B cell (primary cell): ENCODE measurements at regions not wholly inside any gene's neighbourhood (a gene's known extent, or its start where the extent isn't known, plus 50 kb on each side); places are given as distances from the start of the nearest gene placed in this dataset.
"Not testable (repeated sequence)": the region's sequence is repeated elsewhere in the genome, so short reads cannot be mapped to it uniquely, and the experiment has no call there.

Source experiments
- ATAC-seq: fragments of 200-7000 bp; cut with Tn5 transposase; one replicate; pipeline ENCODE4 v1.10.0; 2021; ENCODE audit warnings: low read depth, mild to moderate bottlenecking, moderate number of reproducible peaks, moderate library complexity
- CTCF ChIA-PET: fragments of 350-600 bp; sonication (Branson Sonifier 250); formaldehyde crosslinking; loops from one replicate; lab custom pipeline; 2021; ENCODE audit warnings: antibody characterized with exemption, inconsistent platforms; lab: Charles Lee
- POLR2A ChIA-PET: fragments of 350-600 bp; sonication (Branson Sonifier 250); formaldehyde crosslinking; loops from one replicate; lab custom pipeline; 2021; ENCODE audit warnings: antibody characterized with exemption; lab: Charles Lee
- DNase-seq: peaks from one replicate; pipeline ENCODE4 v3.0.0; 2013
- H2AFZ ChIP-seq: 2 replicates; pipeline ENCODE4 v1.6.1; 2012; ENCODE audit warnings: mild to moderate bottlenecking, low read depth, low read length; ENCODE audit not compliant: insufficient read depth, poor library complexity, severe bottlenecking
- H3K27ac ChIP-seq, 2 donors: 1 replicate in 1 of 2; 2 replicates in 1 of 2; pipeline ENCODE4 v1.5.1; 2012 to 2013; ENCODE audit warnings: low read length in 2 of 2, mild to moderate bottlenecking in 2 of 2, moderate library complexity in 1 of 2
- H3K27me3 ChIP-seq, 4 experiments: fragments of 200-600 bp in 1 of 4; sonication (generic) in 1 of 4; replicated peaks in 1 of 4; 1 replicate in 2 of 4; 2 replicates in 2 of 4; pipeline versions ENCODE4 v1.6.1 to v1.7.0; 2013 to 2016; ENCODE audit warnings: low read length in 3 of 4, mild to moderate bottlenecking in 2 of 4, mixed read lengths in 1 of 4, moderate library complexity in 1 of 4; ENCODE audit not compliant: insufficient read depth in 4 of 4, control insufficient read depth in 3 of 4; ENCODE audit errors: control extremely low read depth in 1 of 4
- H3K36me3 ChIP-seq, 2 experiments: replicated peaks in 1 of 2; 1 replicate in 1 of 2; 2 replicates in 1 of 2; pipeline versions ENCODE4 v1.6.1 to v1.7.1; 2013; ENCODE audit warnings: low read length in 1 of 2; ENCODE audit not compliant: insufficient read depth in 2 of 2, control insufficient read depth in 1 of 2; ENCODE audit errors: control extremely low read depth in 1 of 2, extremely low read depth in 1 of 2
- H3K4me1 ChIP-seq, 2 donors: fragments of 200-600 bp in 1 of 2; sonication (generic) in 1 of 2; 1 replicate in 1 of 2; 2 replicates in 1 of 2; pipeline versions ENCODE4 v1.5.1 to v1.6.1; 2013 to 2017; ENCODE audit warnings: low read length in 2 of 2; ENCODE audit not compliant: control insufficient read depth in 2 of 2, insufficient read depth in 2 of 2
- H3K4me2 ChIP-seq: replicated peaks from 2 replicates; pipeline ENCODE3; 2012; ENCODE audit warnings: mild to moderate bottlenecking, low read depth, low read length; ENCODE audit not compliant: poor library complexity, severe bottlenecking
- H3K4me3 ChIP-seq, 5 experiments: fragments of 200-600 bp in 1 of 5; sonication (generic) in 1 of 5; 1 replicate in 3 of 5; 2 replicates in 2 of 5; pipeline versions ENCODE4 v1.5.1 to v1.7.0; 2011 to 2016; ENCODE audit warnings: low read length in 4 of 5, mild to moderate bottlenecking in 4 of 5, low read depth in 2 of 5, control low read depth in 1 of 5, moderate library complexity in 1 of 5; ENCODE audit not compliant: insufficient read depth in 1 of 5; ENCODE audit errors: control extremely low read depth in 1 of 5, extremely low read depth in 1 of 5
- H3K79me2 ChIP-seq: fragments of 200-600 bp; sonication (generic); one replicate; pipeline ENCODE4 v1.6.0; 2016; ENCODE audit warnings: low read length; ENCODE audit not compliant: control insufficient read depth, insufficient read depth
- H3K9ac ChIP-seq: fragments of 200-600 bp; sonication (generic); 2 replicates; pipeline ENCODE4 v1.6.1; 2017; ENCODE audit warnings: mild to moderate bottlenecking, low read length, moderate library complexity
- H3K9me3 ChIP-seq, 3 donors: one replicate each; pipeline versions ENCODE4 v1.6.1 to v1.7.1; 2013; ENCODE audit warnings: low read length in 2 of 3; ENCODE audit not compliant: control insufficient read depth in 2 of 3, insufficient read depth in 1 of 3; ENCODE audit errors: control extremely low read depth in 1 of 3
- H4K20me1 ChIP-seq: 2 replicates; pipeline ENCODE4 v1.6.0; 2012; ENCODE audit warnings: mild to moderate bottlenecking, low read length; ENCODE audit not compliant: insufficient read depth, control insufficient read depth, poor library complexity, severe bottlenecking
- H3K27ac Mint-ChIP-seq: one replicate; pipeline ENCODE4 v1.8.0; 2021; ENCODE audit warnings: mixed read lengths
- H3K27me3 Mint-ChIP-seq: one replicate; pipeline ENCODE4 v1.8.0; 2021; ENCODE audit warnings: mixed read lengths
- H3K4me1 Mint-ChIP-seq: one replicate; pipeline ENCODE4 v1.8.0; 2021; ENCODE audit warnings: mixed read lengths
- H3K4me3 Mint-ChIP-seq: one replicate; pipeline ENCODE4 v1.8.0; 2021; ENCODE audit warnings: mixed read lengths
- H3K9me3 Mint-ChIP-seq: one replicate; pipeline ENCODE4 v1.8.0; 2022; ENCODE audit warnings: mixed read lengths; ENCODE audit not compliant: insufficient read depth
- EZH2 ChIP-seq: IDR thresholded peaks from 2 replicates; pipeline ENCODE4 v1.6.1; 2012; ENCODE audit warnings: borderline replicate concordance, low read depth, mild to moderate bottlenecking, moderate library complexity, low read length; ENCODE audit not compliant: insufficient read depth, poor library complexity, severe bottlenecking
- WGBS: methylation state at CpG from one replicate; pipeline ENCODE4 v1.1.5; 2013; ENCODE audit warnings: missing lambda C conversion rate; ENCODE audit not compliant: insufficient coverage; 5-methylcytosine and 5-hydroxymethylcytosine counted together
- intact Hi-C: fragments of 100-400 bp; cut with micrococcal nuclease; formaldehyde crosslinking; loops from one replicate; pipeline ENCODE4 v1.10.0; 2022
- TF ChIP-seq, protein P1 (sequence below): fragments of 200-600 bp; IDR thresholded peaks from one replicate; pipeline ENCODE4 v1.8.0; 2022; ENCODE audit warnings: antibody characterized with exemption, mild to moderate bottlenecking

DNA sequence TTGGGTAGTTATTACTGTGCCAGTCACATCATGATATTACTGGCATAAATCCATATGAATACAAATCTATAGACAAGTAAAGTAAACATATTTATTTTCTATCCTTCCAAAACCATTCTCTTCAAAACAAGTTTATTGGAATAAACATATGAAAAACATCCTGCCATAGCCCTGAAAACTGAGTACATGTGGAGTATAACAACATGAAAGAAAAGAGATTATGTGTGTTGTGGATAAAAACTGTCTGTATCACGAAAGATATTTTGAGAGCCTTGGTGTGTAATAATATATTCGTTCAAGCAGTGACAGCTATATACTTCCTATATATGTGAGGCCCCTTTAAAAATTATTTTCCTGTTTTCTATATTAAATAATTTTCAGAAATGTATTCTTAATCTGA lies 1742.2 kb downstream of the ARAP2 start:
- Histone ChIP-seq H3K79me2 (no peaks in the 10 kb centered on the region), H3K4me3 (no peak overlapping the region), H3K27me3 (no peaks in the 10 kb centered on the region), H3K27ac (no peak overlapping the region), H3K4me2 (no peak overlapping the region), H2AFZ (no peak overlapping the region), H3K9ac (no peak overlapping the region), H4K20me1 (no peaks in the 10 kb centered on the region), H3K9me3 (peaks cover 0 to 7% (median 0%) of the 10 kb centered on the region in 3 donors), H3K4me1 (no peaks in the 10 kb centered on the region), H3K36me3 (no peaks in the 10 kb centered on the region)
- Mint-ChIP-seq H3K27ac (no peak overlapping the region), H3K9me3 (peaks cover 2% of the 10 kb centered on the region), H3K4me1 (no peaks in the 10 kb centered on the region), H3K27me3 (no peaks in the 10 kb centered on the region), H3K4me3 (no peak overlapping the region)
- CTCF ChIA-PET: no interaction called here
- no peak for TF ChIP-seq EZH2
- TF ChIP-seq, protein P1, sequence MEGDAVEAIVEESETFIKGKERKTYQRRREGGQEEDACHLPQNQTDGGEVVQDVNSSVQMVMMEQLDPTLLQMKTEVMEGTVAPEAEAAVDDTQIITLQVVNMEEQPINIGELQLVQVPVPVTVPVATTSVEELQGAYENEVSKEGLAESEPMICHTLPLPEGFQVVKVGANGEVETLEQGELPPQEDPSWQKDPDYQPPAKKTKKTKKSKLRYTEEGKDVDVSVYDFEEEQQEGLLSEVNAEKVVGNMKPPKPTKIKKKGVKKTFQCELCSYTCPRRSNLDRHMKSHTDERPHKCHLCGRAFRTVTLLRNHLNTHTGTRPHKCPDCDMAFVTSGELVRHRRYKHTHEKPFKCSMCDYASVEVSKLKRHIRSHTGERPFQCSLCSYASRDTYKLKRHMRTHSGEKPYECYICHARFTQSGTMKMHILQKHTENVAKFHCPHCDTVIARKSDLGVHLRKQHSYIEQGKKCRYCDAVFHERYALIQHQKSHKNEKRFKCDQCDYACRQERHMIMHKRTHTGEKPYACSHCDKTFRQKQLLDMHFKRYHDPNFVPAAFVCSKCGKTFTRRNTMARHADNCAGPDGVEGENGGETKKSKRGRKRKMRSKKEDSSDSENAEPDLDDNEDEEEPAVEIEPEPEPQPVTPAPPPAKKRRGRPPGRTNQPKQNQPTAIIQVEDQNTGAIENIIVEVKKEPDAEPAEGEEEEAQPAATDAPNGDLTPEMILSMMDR: no peak
- intact Hi-C loops: no loop called here
- DNase-seq (no peak), ATAC-seq (no peak)
- no CpG with 5 or more reads among the region's 2 CpGs for WGBS
- POLR2A ChIA-PET: no interaction called here

DNA sequence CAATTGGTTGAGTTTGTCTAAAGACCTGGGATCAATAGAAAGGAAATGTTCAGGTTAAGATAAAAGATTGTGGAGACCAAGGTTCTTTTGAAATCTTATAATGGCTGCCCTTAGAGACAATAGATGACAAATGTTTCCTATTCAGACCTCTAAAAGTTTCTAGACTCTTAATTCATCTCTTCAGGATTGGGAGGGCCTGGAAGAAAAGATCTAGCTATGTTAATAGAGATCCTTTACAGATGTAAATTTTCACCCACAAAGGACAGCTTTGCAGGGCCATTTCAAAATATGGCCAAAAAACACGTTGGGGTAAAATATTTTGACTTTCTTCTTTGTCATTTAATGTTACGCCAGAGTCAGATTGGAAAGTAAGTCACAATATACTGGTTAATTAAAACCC lies 1739.6 kb downstream of the ARAP2 start:
- CTCF ChIA-PET, H3K27me3 Mint-ChIP-seq, ATAC-seq, H3K4me3 Mint-ChIP-seq, H3K9ac ChIP-seq, H3K4me2 ChIP-seq, H3K4me1 Mint-ChIP-seq, H2AFZ ChIP-seq, H3K27ac Mint-ChIP-seq, H3K9me3 ChIP-seq, H3K4me1 ChIP-seq, H3K79me2 ChIP-seq, POLR2A ChIA-PET, H3K36me3 ChIP-seq, H3K27me3 ChIP-seq, H4K20me1 ChIP-seq, H3K27ac ChIP-seq, intact Hi-C loops, H3K4me3 ChIP-seq, DNase-seq, H3K9me3 Mint-ChIP-seq: not testable (repeated sequence)
- no CpG with 5 or more reads among the region's 2 CpGs for WGBS

DNA sequence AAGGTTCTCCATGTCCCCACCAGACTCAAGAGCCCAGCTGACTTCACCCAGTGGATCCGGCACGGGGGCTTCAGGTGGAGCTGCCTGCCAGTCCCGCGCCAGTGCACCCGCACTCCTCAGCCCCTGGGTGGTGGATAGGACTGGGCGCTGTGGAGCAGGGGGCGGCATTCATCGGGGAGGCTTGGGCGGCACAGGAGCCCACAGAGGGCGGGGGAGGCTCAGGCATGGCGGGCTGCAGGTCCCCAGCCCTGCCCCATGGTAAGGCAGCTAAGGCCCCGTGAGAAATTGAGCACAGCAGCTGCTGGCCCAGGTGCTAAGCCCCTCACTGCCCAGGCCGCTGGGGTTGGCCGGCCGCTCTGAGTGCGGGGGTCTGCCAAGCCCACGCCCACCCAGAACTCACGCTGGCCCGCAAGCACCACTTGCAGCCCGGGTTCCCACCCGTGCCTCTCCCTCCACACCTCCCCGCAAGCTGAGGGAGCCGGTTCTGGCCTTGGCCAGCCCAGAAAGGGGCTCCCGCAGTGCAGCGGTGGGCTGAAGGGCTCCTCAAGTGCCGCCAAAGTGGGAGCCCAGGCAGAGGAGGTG lies 1737.7 kb downstream of the ARAP2 start:
- H3K4me1 ChIP-seq, H3K9me3 ChIP-seq, H3K9ac ChIP-seq, H3K27me3 ChIP-seq, H3K27ac Mint-ChIP-seq, DNase-seq, ATAC-seq, H3K4me2 ChIP-seq, H4K20me1 ChIP-seq, H3K4me1 Mint-ChIP-seq, H3K4me3 ChIP-seq, CTCF ChIA-PET, H3K9me3 Mint-ChIP-seq, H3K36me3 ChIP-seq, H3K79me2 ChIP-seq, H2AFZ ChIP-seq, intact Hi-C loops, H3K4me3 Mint-ChIP-seq, POLR2A ChIA-PET, H3K27ac ChIP-seq, H3K27me3 Mint-ChIP-seq: not testable (repeated sequence)
- WGBS: 93% methylated on average over 25 of the region's 26 CpGs
